SKM-1 treated with dmso at 0.1 percent for 144 hours (cell line): ENCODE measurements at regions not wholly inside any gene's neighbourhood (a gene's known extent, or its start where the extent isn't known, plus 50 kb on each side); places are given as distances from the start of the nearest gene placed in this dataset.

Experiments
- DNase-seq: peaks from one replicate; lab custom pipeline; 2025; ENCODE audit not compliant: unreplicated experiment; lab: John Stamatoyannopoulos, UW

DNA sequence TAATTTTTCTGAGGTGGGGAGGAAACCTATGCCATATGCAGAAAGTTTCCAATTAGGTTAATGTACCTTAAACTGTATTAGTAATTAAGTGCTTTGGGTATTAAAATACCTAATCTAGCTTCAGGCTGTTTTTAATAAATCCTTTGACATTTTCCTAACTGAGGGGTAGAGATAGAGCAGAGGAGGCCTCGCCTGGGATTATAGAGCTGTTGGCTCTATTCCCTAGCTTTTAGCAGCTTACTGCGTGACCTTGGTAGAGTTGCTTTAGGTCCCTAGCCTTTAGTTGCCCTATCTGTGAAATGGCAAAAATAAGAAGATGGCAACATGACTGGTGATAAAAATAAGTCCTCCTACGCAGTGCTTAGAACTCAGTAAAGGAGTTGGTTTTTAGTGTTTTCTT is 621.0 kb downstream of the LMO4 start:
- no peak for DNase-seq

DNA sequence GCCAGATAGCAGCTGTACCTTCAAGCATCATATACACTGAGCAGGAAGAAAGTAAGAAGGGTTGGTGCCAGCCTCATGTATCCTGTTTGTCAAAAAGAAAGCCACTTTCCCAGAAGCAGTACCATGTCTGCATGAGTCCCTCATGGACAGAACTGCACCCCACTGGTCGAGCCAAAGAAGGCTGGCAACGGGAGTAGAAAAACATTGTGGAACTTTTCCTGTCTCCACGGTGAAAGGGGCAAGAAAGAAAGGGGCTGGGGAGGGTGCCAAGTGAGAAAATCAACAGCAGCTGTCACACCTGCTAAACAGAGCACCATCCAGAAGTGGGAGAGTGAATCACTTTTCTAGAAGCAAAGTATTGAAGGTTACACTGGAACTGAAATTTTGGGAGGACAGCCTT is 621.7 kb downstream of the LMO4 start:
- no peak for DNase-seq

DNA sequence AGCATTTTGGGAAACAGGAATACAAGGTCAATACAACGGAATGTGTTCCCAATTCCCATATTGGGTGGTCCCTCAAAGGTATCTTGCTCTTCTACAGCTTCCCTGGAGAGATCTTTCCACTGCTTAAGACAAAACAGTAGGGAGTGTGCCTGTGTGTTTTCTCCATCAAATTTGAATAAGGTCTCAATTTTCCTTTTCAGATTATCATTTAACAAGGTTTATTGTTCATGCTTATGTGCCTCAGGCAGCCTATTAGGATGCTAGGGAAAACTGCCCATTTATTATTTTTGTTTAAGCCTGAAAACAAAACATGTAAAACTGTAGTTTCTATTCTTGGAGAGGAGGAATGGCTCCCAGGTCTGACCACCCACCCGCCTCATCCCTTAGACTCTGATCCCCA is 622.7 kb downstream of the LMO4 start:
- DNase-seq = no peak

DNA sequence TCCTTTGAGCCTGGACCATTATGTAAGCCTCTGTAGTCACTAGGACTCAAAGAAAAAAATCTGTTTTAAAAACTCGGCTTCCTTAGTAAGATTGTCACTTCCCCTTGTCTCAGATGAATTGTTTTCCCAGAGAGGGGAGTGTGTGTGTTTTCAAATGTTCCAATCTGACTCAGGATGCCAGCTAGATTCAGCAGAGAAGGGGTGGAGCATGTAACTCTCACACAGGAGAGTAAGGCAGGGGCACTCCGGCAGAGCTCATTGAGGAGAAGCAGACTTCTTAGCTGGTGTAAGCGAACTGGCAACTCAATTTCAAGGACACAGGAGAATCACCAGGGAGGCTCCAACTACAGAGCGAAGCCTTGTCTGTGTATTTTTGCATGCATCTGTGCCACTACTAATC is 623.2 kb downstream of the LMO4 start:
- no peak for DNase-seq

DNA sequence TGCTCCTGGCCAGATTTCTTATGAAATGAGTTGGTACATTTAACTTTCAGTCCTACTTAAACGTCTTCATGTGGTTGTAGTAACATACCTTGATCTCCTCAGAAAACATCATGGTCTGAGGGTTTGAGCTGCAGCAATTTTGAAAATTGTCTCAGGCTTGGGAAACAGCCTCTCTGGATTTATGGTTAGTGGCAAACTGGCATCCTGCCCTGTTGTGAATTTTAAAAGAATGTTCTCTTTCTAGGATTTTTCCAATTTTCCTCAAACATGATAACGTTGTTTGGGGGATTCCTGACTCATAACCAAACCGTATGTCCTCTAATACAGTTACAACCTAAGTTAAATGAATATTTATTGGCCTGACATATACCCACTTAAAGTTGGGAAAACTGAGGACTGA is 624.4 kb downstream of the LMO4 start:
- DNase-seq = no peak

DNA sequence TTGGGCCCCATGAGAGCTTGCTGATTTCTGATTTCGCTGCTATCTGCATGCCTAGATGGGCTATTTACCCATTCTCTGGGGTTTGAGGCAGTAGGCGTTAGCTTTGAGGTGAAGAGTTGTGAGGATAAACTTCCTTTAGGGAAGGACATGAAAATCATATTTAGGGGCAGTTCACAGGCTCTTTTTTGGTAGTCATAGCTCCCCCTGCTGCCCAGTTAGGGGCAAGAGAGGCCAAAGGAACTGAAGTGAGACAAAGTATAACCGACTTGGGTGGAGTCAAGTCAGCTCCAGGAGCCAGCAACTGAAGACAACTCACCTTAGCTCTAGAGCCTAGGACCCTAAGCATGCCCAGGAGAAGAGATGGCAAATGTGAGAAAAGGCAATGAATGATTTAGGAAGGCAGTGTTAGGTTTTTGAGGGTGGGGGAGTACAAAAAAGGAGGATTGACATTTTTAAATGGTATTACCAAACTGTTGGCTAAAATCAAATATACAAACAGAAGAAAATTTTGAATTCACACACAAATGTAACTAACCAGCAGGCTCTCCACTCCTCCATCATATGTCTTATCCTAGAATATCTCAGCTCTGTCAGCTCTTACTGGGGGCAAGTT is 625.2 kb downstream of the LMO4 start:
- peak; percentile 67 for DNase-seq

DNA sequence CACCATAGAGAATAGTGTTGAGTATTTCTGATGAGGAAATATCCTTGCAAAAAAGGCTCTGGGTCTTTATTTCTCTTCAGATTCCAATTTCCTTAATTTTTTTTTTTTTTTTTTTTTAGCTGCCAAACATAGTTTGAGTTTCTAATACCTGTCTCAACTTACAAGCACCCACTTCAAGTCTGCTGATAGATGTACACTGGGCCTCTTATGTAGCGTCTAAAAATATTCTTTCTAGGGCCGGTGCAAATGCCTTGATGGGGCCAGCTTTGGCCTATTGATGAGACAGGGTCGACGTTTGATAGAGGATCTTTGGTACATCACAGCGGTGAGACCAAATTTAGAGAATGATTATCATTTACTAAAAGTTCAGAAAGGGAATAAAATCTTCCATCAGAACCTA is 626.4 kb downstream of the LMO4 start:
- DNase-seq = no peak

DNA sequence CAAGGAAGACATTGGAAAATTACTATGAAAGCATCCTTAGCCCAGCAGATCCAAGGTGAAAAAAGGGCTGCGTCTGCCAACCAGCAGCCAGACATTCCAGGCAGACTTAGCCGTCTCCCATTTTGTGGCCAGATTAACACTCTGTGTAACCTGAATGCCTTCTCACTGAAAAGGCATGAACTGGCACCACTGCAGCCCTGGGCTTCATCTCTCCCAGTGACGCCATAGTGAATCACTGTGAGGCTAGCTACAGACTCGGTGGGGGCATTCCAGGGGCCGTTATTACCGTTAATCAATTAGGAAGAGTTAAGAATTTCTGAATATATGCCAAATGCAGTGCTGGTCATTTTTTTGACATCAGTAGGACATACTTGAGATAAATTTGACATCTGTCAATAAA is 627.4 kb downstream of the LMO4 start:
- no peak for DNase-seq

DNA sequence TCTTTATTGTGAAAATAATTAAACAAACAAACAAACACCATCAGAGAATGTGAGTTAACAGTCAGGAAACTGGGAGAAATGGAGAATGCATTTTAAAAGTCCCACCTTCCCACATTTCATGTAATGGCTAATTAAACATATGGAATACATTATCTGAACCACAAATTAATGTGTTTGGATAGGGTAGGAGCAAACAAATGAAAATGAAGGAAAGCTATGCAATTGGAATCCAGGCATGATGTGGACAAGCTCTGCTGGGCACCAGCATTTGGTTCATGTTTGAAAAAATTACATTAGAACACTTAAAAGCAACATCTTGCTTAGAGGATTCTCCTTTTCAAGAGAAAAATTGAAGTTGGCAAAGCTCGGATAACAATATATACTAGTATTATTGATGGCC is 628.1 kb downstream of the LMO4 start:
- DNase-seq = no peak

DNA sequence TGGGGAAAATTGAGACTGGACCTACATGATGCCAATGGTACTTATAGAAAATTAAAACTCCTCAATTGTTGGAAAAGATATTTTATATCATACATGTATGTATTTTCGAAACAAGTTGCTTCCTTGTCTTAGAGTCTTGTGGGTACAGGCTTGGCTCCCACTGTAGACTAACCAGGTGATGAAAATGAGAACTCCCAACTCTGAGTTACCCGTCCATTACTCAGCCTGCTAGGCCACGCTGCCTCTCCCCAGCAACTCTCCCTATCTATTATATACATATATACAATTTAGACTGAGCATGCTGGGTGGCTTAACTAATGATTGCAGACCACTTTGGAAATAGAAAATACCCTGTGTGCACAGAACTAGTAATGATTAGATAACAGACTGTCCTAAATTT is 628.7 kb downstream of the LMO4 start:
- DNase-seq = no peak

DNA sequence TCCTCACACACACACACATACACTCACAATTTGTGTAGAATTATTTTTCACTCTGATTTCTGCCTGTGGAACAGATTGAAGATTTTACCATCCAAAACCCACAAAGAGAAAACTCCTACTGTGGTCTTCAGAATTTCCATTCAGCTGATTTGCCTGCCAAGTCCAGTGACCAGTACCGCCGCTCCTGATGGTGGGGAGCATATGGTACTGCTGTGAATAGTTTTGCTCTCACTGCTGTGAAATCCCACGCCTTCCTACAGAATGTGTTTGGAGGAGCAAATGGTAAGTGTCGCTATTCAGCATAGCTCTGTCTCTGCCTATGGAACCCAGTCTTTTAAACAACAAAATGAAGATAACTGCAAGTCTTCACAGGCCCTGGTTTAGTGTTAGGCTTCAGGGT is 629.5 kb downstream of the LMO4 start:
- no peak for DNase-seq

DNA sequence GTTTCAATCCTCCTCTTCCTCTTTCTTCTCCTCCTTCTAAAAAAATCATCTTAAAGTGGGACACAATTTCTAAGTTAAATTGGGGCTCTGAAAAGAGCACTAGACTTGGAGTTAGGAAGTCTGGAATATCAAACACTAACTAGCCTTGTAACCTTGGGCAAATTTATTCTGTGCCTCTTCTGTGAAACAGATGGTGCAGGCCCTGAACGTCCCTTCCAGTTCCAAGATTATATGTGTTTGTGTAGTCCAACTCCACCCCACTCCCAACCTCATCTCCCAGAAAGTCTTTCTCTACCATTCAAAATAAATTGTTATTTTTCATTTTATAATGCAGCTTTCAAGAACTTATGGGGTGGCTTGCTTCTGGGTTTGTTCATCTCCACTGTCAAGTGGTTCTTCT is 630.0 kb downstream of the LMO4 start:
- no peak for DNase-seq

DNA sequence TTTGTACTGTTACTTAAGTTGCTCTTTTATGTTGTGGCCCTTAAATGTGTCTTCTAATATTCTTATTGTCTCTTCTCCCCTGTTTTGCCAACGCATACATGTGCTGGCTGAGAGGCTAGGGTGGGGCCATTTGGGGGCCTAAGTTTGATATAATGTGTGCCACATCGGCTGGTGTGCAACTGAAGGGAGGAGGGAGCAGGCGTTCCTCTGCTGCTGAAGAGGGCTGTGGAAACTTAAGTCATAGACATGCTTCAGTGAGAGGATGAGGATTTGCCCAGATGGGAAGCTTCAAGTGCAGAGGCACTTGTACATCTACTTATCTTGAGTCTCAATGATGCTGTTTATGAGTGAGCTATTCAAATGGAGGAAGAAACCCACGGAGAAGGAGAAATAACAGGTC is 630.6 kb downstream of the LMO4 start:
- no peak for DNase-seq

DNA sequence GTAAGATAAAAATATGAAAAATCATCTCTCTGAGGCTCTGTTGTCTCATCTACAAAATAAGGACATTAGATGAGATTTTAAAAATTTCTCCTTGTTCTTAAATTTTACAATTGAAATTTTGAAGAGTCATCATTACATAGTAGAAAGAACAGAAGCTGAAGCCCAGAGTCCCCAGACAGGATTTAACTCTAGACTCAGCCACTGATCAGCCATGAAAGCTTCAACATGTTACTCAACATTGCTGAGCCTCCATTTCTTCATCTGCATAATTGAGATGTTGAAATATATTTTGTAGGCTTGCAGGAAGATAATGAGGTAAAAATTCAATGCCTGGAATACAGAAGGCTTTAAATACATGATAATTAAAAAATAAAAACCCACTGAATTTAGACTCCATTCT is 633.3 kb downstream of the LMO4 start:
- DNase-seq = peak; percentile 18

DNA sequence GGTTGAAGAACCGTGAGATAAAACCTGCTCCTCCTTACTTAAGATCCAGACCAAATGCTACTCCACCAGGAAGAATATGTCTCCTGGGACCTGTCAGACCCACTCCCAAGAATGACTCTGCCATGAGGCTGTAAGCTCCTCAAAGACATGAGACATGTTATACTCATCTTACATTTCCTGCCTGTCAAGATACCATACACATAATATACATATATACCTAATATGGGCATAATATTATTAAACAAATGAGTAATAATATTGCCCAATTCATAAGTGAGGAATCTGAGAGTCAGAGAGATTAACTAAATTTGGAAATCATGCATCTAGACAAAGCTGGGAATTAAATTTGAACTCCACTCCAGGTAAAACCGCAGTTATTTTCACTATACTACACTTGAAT is 634.9 kb downstream of the LMO4 start:
- no peak for DNase-seq

DNA sequence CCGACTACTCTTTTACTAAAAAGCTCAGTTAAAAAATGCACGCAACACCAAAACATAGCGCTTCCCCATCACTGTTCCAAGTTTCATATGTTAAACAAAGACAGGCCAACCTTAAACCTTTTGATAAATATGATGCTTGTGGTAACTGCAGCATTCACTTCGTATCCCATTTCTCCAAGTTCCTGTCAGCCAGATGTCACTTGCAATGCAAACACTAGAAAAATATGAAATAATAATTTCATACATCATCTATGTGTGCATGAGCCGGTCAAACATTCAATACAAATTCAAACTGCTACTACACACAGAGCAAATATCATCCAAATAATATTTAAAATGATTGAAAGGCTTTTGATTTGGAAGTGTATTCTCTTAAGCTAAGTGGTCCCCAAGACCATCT is 636.5 kb downstream of the LMO4 start:
- no peak for DNase-seq

DNA sequence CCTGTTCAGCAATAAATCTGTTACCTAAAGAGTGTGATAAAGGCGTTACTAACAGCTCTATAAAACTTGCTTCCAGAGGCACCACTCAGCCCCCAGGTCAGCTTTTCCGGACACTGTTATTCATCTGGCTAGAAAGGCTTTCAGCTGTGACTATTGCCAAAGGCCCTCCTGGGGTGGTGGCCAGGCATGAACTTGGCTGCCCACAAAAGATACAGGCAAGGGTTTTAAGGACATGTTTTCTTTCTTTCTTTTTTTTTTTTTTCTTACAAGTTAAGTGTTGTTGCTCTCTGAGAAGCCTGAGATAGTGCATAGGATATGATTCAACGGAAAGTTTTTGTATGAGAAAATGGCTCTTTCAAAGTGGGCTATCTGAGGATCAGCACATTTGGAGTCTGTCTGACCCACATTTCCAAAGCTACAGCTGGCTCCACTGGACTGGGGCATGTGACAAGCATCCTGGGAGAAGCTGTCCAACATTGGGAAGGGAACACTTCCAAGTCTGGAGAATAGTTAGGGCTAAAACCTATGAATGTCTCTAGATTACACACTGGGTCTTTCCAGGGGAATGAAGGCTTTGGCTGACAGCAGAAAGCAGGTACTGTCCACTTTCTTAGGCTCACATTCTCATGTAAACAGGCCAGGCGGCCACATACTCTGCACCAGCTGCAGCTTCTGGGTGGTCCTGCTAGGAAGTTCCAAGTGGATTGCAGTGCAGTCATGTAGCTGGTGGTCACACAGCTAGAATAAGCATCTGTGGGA is 639.7 kb downstream of the LMO4 start:
- DNase-seq = no peak

DNA sequence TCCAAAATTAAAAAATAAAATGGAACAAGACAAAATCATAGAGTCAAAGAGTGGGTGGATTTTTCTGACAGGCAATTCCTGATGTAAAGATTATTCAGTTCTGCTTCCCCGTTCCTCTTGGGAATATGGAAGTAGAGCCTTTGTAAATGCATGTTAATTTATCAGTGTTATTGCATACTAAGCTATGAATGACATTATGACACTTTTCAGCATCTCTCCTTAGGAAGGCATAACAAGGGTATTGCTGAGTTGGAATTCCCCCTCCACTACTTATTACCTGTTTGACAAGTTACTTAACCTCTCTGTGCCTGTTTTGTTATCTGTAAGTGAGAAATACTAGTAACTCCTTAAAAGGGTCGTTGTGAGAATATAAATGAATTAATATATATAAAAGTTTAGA is 640.4 kb downstream of the LMO4 start:
- no peak for DNase-seq

DNA sequence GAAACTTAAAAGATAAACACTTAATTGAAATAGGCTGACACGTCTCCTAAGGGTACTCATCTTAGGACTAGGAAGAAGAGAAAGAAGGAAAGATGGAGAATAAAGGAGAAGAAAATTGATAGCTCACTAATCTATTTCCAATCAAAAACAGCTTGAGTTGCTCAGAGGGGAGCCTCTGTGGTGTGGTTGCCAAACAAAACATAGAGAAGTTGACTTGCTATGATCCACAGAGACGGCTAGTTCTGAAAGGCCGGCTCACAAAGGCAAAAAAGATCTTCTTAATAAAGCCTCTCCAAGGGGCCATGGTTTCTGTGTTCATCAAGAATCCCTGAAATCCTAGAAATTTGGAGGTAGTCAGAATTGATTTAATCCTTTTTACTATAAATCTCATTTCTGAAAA is 644.1 kb downstream of the LMO4 start:
- no peak for DNase-seq

DNA sequence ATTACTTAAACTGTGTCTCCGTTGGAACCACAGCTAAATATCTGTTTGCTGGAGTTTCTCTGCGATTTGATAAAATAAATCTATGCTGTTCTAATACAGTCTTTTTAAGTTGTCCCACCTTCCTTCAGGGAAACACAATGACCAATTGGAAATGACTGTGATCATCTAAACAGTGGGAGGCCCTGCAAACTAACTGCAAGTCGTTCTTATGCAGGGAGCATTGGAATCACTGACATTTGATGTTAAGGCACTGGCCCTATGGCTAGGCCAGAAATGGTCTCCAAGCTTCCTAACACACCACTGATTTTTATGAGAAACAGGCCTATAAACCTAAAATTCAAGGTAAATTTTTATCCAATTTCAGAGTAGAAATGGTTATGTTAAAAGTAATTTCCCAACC is 645.2 kb downstream of the LMO4 start:
- DNase-seq = no peak

DNA sequence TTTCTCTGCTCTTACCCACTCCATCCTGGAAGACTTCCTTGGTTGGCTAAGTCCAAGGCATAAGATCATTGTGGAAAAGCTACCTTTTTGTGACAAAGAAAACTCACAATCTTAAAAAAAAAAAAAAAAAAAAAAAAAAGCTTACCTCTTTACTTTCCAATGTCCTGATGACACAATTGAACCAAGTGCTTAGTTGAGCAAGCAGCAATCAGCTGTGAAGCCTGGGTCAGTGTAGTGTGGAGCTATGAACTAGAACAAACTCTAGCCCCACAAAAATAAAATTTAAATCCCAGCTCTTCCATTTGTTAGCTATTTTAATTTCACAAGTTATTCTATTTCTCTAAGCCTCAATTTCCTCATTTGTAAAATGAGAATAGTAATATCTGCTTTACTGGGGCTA is 647.6 kb downstream of the LMO4 start:
- no peak for DNase-seq

DNA sequence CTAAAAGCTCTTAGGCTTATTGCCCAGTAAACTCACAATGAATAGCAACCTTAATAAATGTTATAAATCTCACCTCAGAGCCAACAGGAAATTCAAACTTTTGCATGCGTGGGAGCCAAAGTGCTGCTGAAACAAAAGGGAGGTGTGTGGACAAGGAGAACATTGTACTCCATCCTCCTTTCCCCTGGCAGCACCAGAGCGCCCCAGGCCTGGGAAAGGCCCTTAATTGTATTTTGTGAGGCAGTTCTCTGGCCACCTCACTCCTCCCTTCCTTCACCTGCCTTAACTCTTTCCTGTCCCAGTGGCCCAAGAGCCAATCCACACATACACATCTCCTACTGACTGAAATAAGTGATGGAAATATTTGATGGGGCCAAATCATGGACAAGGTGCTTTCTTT is 648.5 kb downstream of the LMO4 start:
- DNase-seq = no peak

DNA sequence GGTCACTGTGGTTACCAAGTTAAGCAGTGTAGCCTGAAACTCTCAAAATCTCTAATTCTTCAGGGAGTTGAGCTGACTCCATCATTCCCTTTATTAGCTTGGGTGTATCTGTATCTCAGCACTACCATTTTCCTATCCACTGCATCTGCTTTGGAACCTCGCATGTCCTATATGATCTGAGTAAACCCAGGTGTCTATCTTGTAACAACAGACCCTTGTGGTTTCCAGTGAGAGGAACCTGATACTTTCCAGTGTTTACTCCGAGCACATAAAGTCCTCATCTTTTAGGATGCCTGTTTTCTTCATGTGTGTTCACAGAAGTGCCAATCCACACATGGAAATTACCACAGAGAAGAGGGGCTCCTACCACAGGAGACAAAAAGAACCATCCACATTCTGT is 650.4 kb downstream of the LMO4 start:
- DNase-seq = no peak
